Occipital lobe (tissue), 1 donor: ENCODE measurements at regions not wholly inside any gene's neighbourhood (a gene's known extent, or its start where the extent isn't known, plus 50 kb on each side); places are given as distances from the start of the nearest gene placed in this dataset.

Experiments used
- DNase-seq: peaks from one replicate; lab custom pipeline; 2025; lab: John Stamatoyannopoulos, UW

GRCh38 chr11:107221748-107222285 is 203.5 kb upstream of the GUCY1A2 start:
- DNase-seq, result no peak

- no peak for DNase-seq
Observed at GRCh38 chr11:107218123-107219013, 200.1 kb upstream of the GUCY1A2 start.

GRCh38 chr11:107217444-107217843 is 199.2 kb upstream of the GUCY1A2 start:
- DNase-seq, result no peak

GRCh38 chr11:107215010-107215409 is 196.7 kb upstream of the GUCY1A2 start:
- DNase-seq, result no peak

- no peak for DNase-seq
Observed at GRCh38 chr11:107203656-107204055, 185.4 kb upstream of the GUCY1A2 start.

- DNase-seq, result no peak
Observed at GRCh38 chr11:107202241-107202640, 184.0 kb upstream of the GUCY1A2 start.

GRCh38 chr11:107198490-107199007 is 180.3 kb upstream of the GUCY1A2 start:
- DNase-seq, result no peak

GRCh38 chr11:107197932-107198331 is 179.7 kb upstream of the GUCY1A2 start:
- no peak for DNase-seq

GRCh38 chr11:107196732-107197131 is 178.5 kb upstream of the GUCY1A2 start:
- DNase-seq, result no peak

- no peak for DNase-seq
Observed at GRCh38 chr11:107184986-107185385, 166.7 kb upstream of the GUCY1A2 start.

- no peak for DNase-seq
Observed at GRCh38 chr11:107183953-107184352, 165.7 kb upstream of the GUCY1A2 start.

GRCh38 chr11:107182978-107183377 is 164.7 kb upstream of the GUCY1A2 start:
- no peak for DNase-seq

GRCh38 chr11:107180236-107180635 is 162.0 kb upstream of the GUCY1A2 start:
- no peak for DNase-seq

GRCh38 chr11:107179829-107180228 is 161.6 kb upstream of the GUCY1A2 start:
- DNase-seq, result no peak

GRCh38 chr11:107177106-107177477 is 158.8 kb upstream of the GUCY1A2 start:
- no peak for DNase-seq

- DNase-seq, result no peak
Observed at GRCh38 chr11:107176148-107177105, 158.2 kb upstream of the GUCY1A2 start.

GRCh38 chr11:107174856-107175255 is 156.6 kb upstream of the GUCY1A2 start:
- no peak for DNase-seq

GRCh38 chr11:107172996-107173395 is 154.7 kb upstream of the GUCY1A2 start:
- DNase-seq, result no peak

- DNase-seq, result no peak
Observed at GRCh38 chr11:107157809-107158187, 139.5 kb upstream of the GUCY1A2 start.

- DNase-seq, result no peak
Observed at GRCh38 chr11:107157146-107157808, 139.0 kb upstream of the GUCY1A2 start.

- no peak for DNase-seq
Observed at GRCh38 chr11:107151579-107151978, 133.3 kb upstream of the GUCY1A2 start.
